ENCODE measurements at regions not wholly inside any gene's neighbourhood (a gene's known extent, or its start where the extent isn't known, plus 50 kb on each side); places are given as distances from the start of the nearest gene placed in this dataset.

DNA sequence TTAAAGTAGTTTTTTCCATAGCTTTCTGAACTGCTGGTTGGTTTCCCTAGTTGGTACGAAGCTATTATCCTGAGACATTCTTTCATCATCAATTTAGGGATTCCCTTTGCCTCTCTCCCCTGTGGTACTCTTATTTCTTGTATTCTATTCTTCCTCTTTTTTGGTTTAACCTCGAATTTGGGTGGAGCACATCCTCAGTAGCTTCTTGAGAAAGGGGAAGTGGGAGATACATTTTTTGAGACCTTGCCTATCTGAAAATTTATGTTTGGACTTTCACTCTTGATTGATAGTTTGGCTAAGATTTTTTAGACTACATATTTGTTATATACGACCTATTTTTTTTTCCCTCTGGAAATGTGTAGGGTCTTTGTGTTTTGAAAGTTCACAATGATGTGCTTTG is 121.7 kb upstream of the ZBED5 start:
- TF ChIP-seq, protein P1, sequence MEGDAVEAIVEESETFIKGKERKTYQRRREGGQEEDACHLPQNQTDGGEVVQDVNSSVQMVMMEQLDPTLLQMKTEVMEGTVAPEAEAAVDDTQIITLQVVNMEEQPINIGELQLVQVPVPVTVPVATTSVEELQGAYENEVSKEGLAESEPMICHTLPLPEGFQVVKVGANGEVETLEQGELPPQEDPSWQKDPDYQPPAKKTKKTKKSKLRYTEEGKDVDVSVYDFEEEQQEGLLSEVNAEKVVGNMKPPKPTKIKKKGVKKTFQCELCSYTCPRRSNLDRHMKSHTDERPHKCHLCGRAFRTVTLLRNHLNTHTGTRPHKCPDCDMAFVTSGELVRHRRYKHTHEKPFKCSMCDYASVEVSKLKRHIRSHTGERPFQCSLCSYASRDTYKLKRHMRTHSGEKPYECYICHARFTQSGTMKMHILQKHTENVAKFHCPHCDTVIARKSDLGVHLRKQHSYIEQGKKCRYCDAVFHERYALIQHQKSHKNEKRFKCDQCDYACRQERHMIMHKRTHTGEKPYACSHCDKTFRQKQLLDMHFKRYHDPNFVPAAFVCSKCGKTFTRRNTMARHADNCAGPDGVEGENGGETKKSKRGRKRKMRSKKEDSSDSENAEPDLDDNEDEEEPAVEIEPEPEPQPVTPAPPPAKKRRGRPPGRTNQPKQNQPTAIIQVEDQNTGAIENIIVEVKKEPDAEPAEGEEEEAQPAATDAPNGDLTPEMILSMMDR (IDR thresholded peaks at IDR 0.05), result no peak
- TF ChIP-seq POLR2A (IDR thresholded peaks at IDR 0.05), result no peak
